CD14-positive monocyte (primary cell): ENCODE measurements at regions not wholly inside any gene's neighbourhood (a gene's known extent, or its start where the extent isn't known, plus 50 kb on each side); places are given as distances from the start of the nearest gene placed in this dataset.

ENCODE experiments used
- DNase-seq, 3 donors: peaks; one replicate each; pipeline ENCODE4 v3.0.0-alpha.2; 2011 to 2022
- H2AFZ ChIP-seq: 2 replicates; pipeline ENCODE4 v1.6.0; 2012; ENCODE audit warnings: mild to moderate bottlenecking, low read depth, low read length, inconsistent platforms; ENCODE audit not compliant: insufficient read depth, poor library complexity, severe bottlenecking
- H3K27ac ChIP-seq, 2 donors: 1 replicate in 1 of 2; 2 replicates in 1 of 2; pipeline ENCODE4 v1.5.1; 2012 to 2013; ENCODE audit warnings: low read length in 2 of 2, control low read depth in 1 of 2, inconsistent platforms in 1 of 2, low read depth in 1 of 2, mild to moderate bottlenecking in 1 of 2
- H3K27me3 ChIP-seq, 2 donors: one replicate each; pipeline versions ENCODE4 v1.6.0 to v1.6.1; 2011 to 2013; ENCODE audit warnings: low read length in 2 of 2; ENCODE audit not compliant: control insufficient read depth in 2 of 2, insufficient read depth in 2 of 2
- H3K36me3 ChIP-seq, 2 donors: replicated peaks in 1 of 2; 1 replicate in 1 of 2; 2 replicates in 1 of 2; pipeline versions ENCODE4 v1.5.1 to v1.6.1; 2012 to 2013; ENCODE audit warnings: low read length in 2 of 2, control low read depth in 1 of 2, inconsistent platforms in 1 of 2, mild to moderate bottlenecking in 1 of 2; ENCODE audit not compliant: insufficient read depth in 2 of 2, control insufficient read depth in 1 of 2
- H3K4me1 ChIP-seq, 2 donors: 1 replicate in 1 of 2; 2 replicates in 1 of 2; pipeline versions ENCODE4 v1.5.1 to v1.6.1; 2012 to 2013; ENCODE audit warnings: low read length in 2 of 2, control low read depth in 1 of 2, inconsistent platforms in 1 of 2, mild to moderate bottlenecking in 1 of 2, moderate library complexity in 1 of 2; ENCODE audit not compliant: insufficient read depth in 2 of 2, control insufficient read depth in 1 of 2
- H3K4me2 ChIP-seq: replicated peaks from 2 replicates; pipeline ENCODE3; 2012; ENCODE audit warnings: low read length, moderate library complexity, mild to moderate bottlenecking; ENCODE audit not compliant: poor library complexity, severe bottlenecking; ENCODE audit errors: extremely low read depth
- H3K4me3 ChIP-seq, 3 experiments: fragments of 200-600 bp in 1 of 3; sonication (generic) in 1 of 3; replicated peaks in 1 of 3; 1 replicate in 2 of 3; 2 replicates in 1 of 3; pipeline ENCODE4 v1.5.1; 2011 to 2013; ENCODE audit warnings: low read length in 3 of 3, mild to moderate bottlenecking in 3 of 3, control low read depth in 2 of 3, low read depth in 2 of 3, inconsistent platforms in 1 of 3, moderate library complexity in 1 of 3
- H3K79me2 ChIP-seq: 2 replicates; pipeline ENCODE4 v1.6.0; 2012; ENCODE audit warnings: mild to moderate bottlenecking, control low read depth, inconsistent platforms, low read length, moderate library complexity; ENCODE audit not compliant: insufficient read depth
- H3K9ac ChIP-seq: 2 replicates; pipeline ENCODE4 v1.6.0; 2017; ENCODE audit warnings: low read length, mild to moderate bottlenecking; ENCODE audit not compliant: insufficient read depth, poor library complexity, severe bottlenecking
- H3K9me3 ChIP-seq, 2 donors: replicated peaks in 1 of 2; 1 replicate in 1 of 2; 2 replicates in 1 of 2; pipeline versions ENCODE4 v1.5.1 to v1.6.1; 2012 to 2013; ENCODE audit warnings: low read length in 2 of 2, control low read depth in 1 of 2; ENCODE audit not compliant: control insufficient read depth in 1 of 2, insufficient read depth in 1 of 2
- H4K20me1 ChIP-seq: 2 replicates; pipeline ENCODE4 v1.6.0; 2012; ENCODE audit warnings: mild to moderate bottlenecking, low read length, control low read depth, moderate library complexity; ENCODE audit not compliant: insufficient read depth
- H3K27ac Mint-ChIP-seq, 7 donors: one replicate each; pipeline ENCODE4 v1.8.0; 2020; ENCODE audit warnings: mild to moderate bottlenecking in 7 of 7, mixed read lengths in 7 of 7, moderate library complexity in 6 of 7, inconsistent platforms in 2 of 7
- H3K27me3 Mint-ChIP-seq, 3 donors: one replicate each; pipeline ENCODE4 v1.8.0; 2021 to 2022; ENCODE audit warnings: low read depth in 3 of 3, mild to moderate bottlenecking in 3 of 3, mixed read lengths in 3 of 3, moderate library complexity in 3 of 3, inconsistent platforms in 1 of 3
- H3K36me3 Mint-ChIP-seq, 2 donors: one replicate each; pipeline ENCODE4 v1.8.0; 2020; ENCODE audit warnings: mixed read lengths in 2 of 2, inconsistent platforms in 1 of 2, mild to moderate bottlenecking in 1 of 2
- H3K4me1 Mint-ChIP-seq: one replicate; pipeline ENCODE4 v1.8.0; 2020; ENCODE audit warnings: mild to moderate bottlenecking, mixed read lengths
- H3K4me3 Mint-ChIP-seq, 2 donors: one replicate each; pipeline ENCODE4 v1.8.0; 2020; ENCODE audit warnings: mild to moderate bottlenecking in 2 of 2, mixed read lengths in 2 of 2, moderate library complexity in 1 of 2
- H3K9me3 Mint-ChIP-seq, 7 donors: one replicate each; pipeline ENCODE4 v1.8.0; 2020 to 2022; ENCODE audit warnings: mixed read lengths in 7 of 7, mild to moderate bottlenecking in 6 of 7, moderate library complexity in 6 of 7, inconsistent platforms in 2 of 7
- WGBS: methylation state at CpG from one replicate; pipeline ENCODE4 v1.1.5; 2013; ENCODE audit warnings: missing lambda C conversion rate; ENCODE audit not compliant: insufficient coverage; 5-methylcytosine and 5-hydroxymethylcytosine counted together
- intact Hi-C, 2 donors: fragments of 100-400 bp; cut with micrococcal nuclease; formaldehyde crosslinking; loops; one replicate each; pipeline versions ENCODE4 v1.15.0 to v1.15.1; 2023
- TF ChIP-seq, protein P1 (sequence below): fragments of 200-600 bp; IDR thresholded peaks from one replicate; pipeline ENCODE4 v1.8.0; 2022; ENCODE audit warnings: antibody characterized with exemption, mild to moderate bottlenecking

DNA sequence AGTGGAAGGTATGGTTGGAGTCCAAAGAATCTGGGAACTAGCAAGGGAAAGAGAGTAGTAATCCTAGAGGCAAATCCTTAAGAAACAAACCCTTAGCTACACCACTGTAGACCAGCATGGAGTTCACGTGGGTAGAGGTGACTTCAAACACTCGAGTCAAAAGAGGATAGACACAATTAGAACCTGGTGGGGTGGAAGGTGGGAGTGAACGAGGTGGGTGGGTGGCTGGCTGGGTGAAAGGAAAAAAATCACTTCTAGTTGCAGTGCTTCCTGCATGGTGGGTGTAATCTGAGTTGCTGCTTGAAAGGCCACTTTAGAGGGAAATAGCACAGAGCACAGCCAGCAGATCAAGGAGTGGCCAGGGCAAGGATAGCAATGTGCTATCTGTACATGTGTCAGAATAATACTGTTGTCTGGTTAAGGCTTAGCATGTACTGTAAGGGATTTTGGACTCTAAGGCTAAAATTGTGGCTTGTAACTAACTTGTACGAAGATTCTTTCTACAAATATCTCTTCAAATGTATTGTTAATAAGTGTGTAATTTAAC lies 356.2 kb downstream of the GRIA2 start:
- Histone ChIP-seq H3K4me1 (no peaks in the 10 kb centered on the region), H3K4me3 (no peak overlapping the region), H3K9me3 (peaks cover 0 to 7% of the 10 kb centered on the region in 2 donors), H4K20me1 (no peaks in the 10 kb centered on the region), H3K79me2 (no peaks in the 10 kb centered on the region), H3K4me2 (no peak overlapping the region), H3K27ac (no peak overlapping the region), H2AFZ (no peak overlapping the region), H3K36me3 (no peaks in the 10 kb centered on the region), H3K27me3 (no peaks in the 10 kb centered on the region), H3K9ac (no peak overlapping the region)
- WGBS = 69% methylated on average over 3 of the region's 4 CpGs
- Mint-ChIP-seq H3K36me3 (no peaks in the 10 kb centered on the region), H3K9me3 (peaks cover 0 to 4% (median 3%) of the 10 kb centered on the region in 7 donors), H3K4me1 (no peaks in the 10 kb centered on the region), H3K27me3 (no peaks in the 10 kb centered on the region), H3K4me3 (no peak overlapping the region), H3K27ac (no peak overlapping the region)
- intact Hi-C loops = no loop called here
- TF ChIP-seq, protein P1, sequence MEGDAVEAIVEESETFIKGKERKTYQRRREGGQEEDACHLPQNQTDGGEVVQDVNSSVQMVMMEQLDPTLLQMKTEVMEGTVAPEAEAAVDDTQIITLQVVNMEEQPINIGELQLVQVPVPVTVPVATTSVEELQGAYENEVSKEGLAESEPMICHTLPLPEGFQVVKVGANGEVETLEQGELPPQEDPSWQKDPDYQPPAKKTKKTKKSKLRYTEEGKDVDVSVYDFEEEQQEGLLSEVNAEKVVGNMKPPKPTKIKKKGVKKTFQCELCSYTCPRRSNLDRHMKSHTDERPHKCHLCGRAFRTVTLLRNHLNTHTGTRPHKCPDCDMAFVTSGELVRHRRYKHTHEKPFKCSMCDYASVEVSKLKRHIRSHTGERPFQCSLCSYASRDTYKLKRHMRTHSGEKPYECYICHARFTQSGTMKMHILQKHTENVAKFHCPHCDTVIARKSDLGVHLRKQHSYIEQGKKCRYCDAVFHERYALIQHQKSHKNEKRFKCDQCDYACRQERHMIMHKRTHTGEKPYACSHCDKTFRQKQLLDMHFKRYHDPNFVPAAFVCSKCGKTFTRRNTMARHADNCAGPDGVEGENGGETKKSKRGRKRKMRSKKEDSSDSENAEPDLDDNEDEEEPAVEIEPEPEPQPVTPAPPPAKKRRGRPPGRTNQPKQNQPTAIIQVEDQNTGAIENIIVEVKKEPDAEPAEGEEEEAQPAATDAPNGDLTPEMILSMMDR = no peak
- no peak for DNase-seq

DNA sequence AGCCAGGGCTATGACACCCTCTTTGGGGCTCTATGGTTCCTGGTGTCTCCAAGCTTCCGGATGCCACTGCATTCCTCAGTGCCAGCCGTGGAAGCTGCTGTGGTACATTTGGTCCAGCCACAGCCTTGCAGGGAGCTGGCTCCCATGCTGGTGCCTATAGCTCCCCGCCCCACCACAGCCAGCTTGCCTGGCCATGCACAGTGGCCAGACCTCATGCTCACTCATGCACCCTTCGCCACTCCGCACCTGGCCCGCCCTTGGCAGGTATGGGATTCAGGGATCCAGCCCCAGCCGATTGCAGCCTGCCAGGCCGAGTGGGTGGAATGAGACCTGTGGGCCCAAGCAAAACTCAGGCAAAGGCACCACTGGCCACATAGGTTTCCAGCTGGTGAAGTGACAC lies 354.8 kb downstream of the GRIA2 start:
- DNase-seq = no peak
- no peak overlapping the region for H3K4me3 Mint-ChIP-seq
- Histone ChIP-seq H3K4me1 (no peaks in the 10 kb centered on the region), H3K36me3 (no peaks in the 10 kb centered on the region), H3K4me3 (no peak overlapping the region), H3K4me2 (no peak overlapping the region), H3K27me3 (no peaks in the 10 kb centered on the region), H3K9me3 (peaks cover 0 to 7% of the 10 kb centered on the region in 2 donors), H2AFZ (no peak overlapping the region), H3K9ac (no peak overlapping the region), H3K27ac (no peak overlapping the region), H4K20me1 (no peaks in the 10 kb centered on the region), H3K79me2 (no peaks in the 10 kb centered on the region)
- H3K27me3 Mint-ChIP-seq = no peaks in the 10 kb centered on the region
- no peaks in the 10 kb centered on the region for H3K4me1 Mint-ChIP-seq
- whole genome bisulfite sequencing = 97% methylated on average over 8 of the region's 8 CpGs
- H3K9me3 Mint-ChIP-seq = peaks cover 0 to 4% (median 2%) of the 10 kb centered on the region in 7 donors
- H3K27ac Mint-ChIP-seq = no peak overlapping the region
- TF ChIP-seq, protein P1 = no peak
- no peaks in the 10 kb centered on the region for H3K36me3 Mint-ChIP-seq
- intact Hi-C loops = no loop called here
